ENCODE measurements at regions not wholly inside any gene's neighbourhood (a gene's known extent, or its start where the extent isn't known, plus 50 kb on each side); places are given as distances from the start of the nearest gene placed in this dataset.

DNA sequence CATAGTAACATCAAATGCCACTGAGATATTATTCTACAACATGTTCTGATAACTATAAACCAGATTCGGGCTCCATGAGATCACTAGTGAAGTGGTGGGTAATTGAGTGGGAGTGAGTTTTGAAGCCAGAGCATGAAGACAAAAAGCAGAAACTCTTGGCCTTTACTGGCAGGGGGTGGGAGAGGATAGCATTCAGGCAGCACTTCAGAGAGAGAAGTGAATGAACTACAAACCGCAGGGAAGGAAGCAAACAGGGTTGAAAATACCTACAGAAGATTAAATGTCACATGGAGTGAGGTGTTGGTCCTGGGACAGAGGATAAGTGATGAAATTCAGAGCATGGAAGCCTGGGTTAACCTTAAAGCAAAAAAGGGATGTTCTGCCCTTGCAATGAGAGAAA, 250.0 kb downstream of the EPM2A start:
- TF ChIP-seq SUZ12 (IDR thresholded peaks at IDR 0.05; ENCODE audit: extremely low read depth, insufficient read depth, insufficient read length) (no peak), ZNF274 (IDR thresholded peaks at IDR 0.05; ENCODE audit: low read depth, low read length) (no peak), YY1 (IDR thresholded peaks at IDR 0.05; ENCODE audit: insufficient read depth, insufficient read length) (no peak)

All from NT2/D1 (cell line).